ENCODE measurements at regions not wholly inside any gene's neighbourhood (a gene's known extent, or its start where the extent isn't known, plus 50 kb on each side); places are given as distances from the start of the nearest gene placed in this dataset.

GRCh38 chr12:87758271-87758670, 270.9 kb downstream of the C12orf50 start:
- Histone ChIP-seq H3K4me3 (ENCODE audit: insufficient read length, low read depth) (no peak overlapping the region), H3K27me3 (ENCODE audit: insufficient read depth, insufficient read length) (no peaks in the 10 kb centered on the region), H3K36me3 (ENCODE audit: insufficient read depth, insufficient read length, low read length) (no peaks in the 10 kb centered on the region), H3K9ac (ENCODE audit: insufficient read length, low read depth) (no peak overlapping the region), H3K9me3 (ENCODE audit: insufficient read depth, low read length) (no peaks in the 10 kb centered on the region), H3K4me1 (ENCODE audit: insufficient read depth, insufficient read length) (no peaks in the 10 kb centered on the region)
- TF ChIP-seq SUZ12 (IDR thresholded peaks at IDR 0.05; ENCODE audit: extremely low read depth, insufficient read depth, insufficient read length) (no peak), ZNF274 (IDR thresholded peaks at IDR 0.05; ENCODE audit: low read depth, low read length) (no peak), YY1 (IDR thresholded peaks at IDR 0.05; ENCODE audit: insufficient read depth, insufficient read length) (no peak)
- no peak for DNase-seq (ENCODE audit: low read depth, low spot score)

GRCh38 chr12:87756721-87757120, 272.5 kb downstream of the C12orf50 start:
- H3K9me3 ChIP-seq (ENCODE audit: insufficient read depth, low read length) = no peaks in the 10 kb centered on the region
- no peaks in the 10 kb centered on the region for H3K4me1 ChIP-seq (ENCODE audit: insufficient read depth, insufficient read length)
- H3K36me3 ChIP-seq (ENCODE audit: insufficient read depth, insufficient read length, low read length) = no peaks in the 10 kb centered on the region
- DNase-seq (ENCODE audit: low read depth, low spot score) = no peak
- H3K9ac ChIP-seq (ENCODE audit: insufficient read length, low read depth) = no peak overlapping the region
- TF ChIP-seq SUZ12 (IDR thresholded peaks at IDR 0.05; ENCODE audit: extremely low read depth, insufficient read depth, insufficient read length) (no peak), ZNF274 (IDR thresholded peaks at IDR 0.05; ENCODE audit: low read depth, low read length) (no peak), YY1 (IDR thresholded peaks at IDR 0.05; ENCODE audit: insufficient read depth, insufficient read length) (no peak)
- H3K27me3 ChIP-seq (ENCODE audit: insufficient read depth, insufficient read length) = no peaks in the 10 kb centered on the region
- H3K4me3 ChIP-seq (ENCODE audit: insufficient read length, low read depth) = no peak overlapping the region

- Histone ChIP-seq H3K27me3 (ENCODE audit: insufficient read depth, insufficient read length) (no peaks in the 10 kb centered on the region), H3K9ac (ENCODE audit: insufficient read length, low read depth) (no peak overlapping the region), H3K9me3 (ENCODE audit: insufficient read depth, low read length) (no peaks in the 10 kb centered on the region), H3K36me3 (ENCODE audit: insufficient read depth, insufficient read length, low read length) (no peaks in the 10 kb centered on the region), H3K4me1 (ENCODE audit: insufficient read depth, insufficient read length) (no peaks in the 10 kb centered on the region), H3K4me3 (ENCODE audit: insufficient read length, low read depth) (no peak overlapping the region)
- TF ChIP-seq YY1 (IDR thresholded peaks at IDR 0.05; ENCODE audit: insufficient read depth, insufficient read length) (no peak), ZNF274 (IDR thresholded peaks at IDR 0.05; ENCODE audit: low read depth, low read length) (no peak), SUZ12 (IDR thresholded peaks at IDR 0.05; ENCODE audit: extremely low read depth, insufficient read depth, insufficient read length) (no peak)
- no peak for DNase-seq (ENCODE audit: low read depth, low spot score)
Observed at GRCh38 chr12:87756111-87756510, 273.1 kb downstream of the C12orf50 start.

GRCh38 chr12:87728931-87729593, 300.1 kb downstream of the C12orf50 start:
- H3K9me3 ChIP-seq (ENCODE audit: insufficient read depth, low read length) = no peaks in the 10 kb centered on the region
- no peak for DNase-seq (ENCODE audit: low read depth, low spot score)
- H3K27me3 ChIP-seq (ENCODE audit: insufficient read depth, insufficient read length) = no peaks in the 10 kb centered on the region
- H3K9ac ChIP-seq (ENCODE audit: insufficient read length, low read depth) = no peak overlapping the region
- no peaks in the 10 kb centered on the region for H3K36me3 ChIP-seq (ENCODE audit: insufficient read depth, insufficient read length, low read length)
- no peaks in the 10 kb centered on the region for H3K4me1 ChIP-seq (ENCODE audit: insufficient read depth, insufficient read length)
- TF ChIP-seq SUZ12 (IDR thresholded peaks at IDR 0.05; ENCODE audit: extremely low read depth, insufficient read depth, insufficient read length) (no peak), YY1 (IDR thresholded peaks at IDR 0.05; ENCODE audit: insufficient read depth, insufficient read length) (no peak), ZNF274 (IDR thresholded peaks at IDR 0.05; ENCODE audit: low read depth, low read length) (no peak)
- H3K4me3 ChIP-seq (ENCODE audit: insufficient read length, low read depth) = no peak overlapping the region

GRCh38 chr12:87720967-87721366, 308.2 kb downstream of the C12orf50 start:
- Histone ChIP-seq H3K27me3 (ENCODE audit: insufficient read depth, insufficient read length) (no peaks in the 10 kb centered on the region), H3K9me3 (ENCODE audit: insufficient read depth, low read length) (no peaks in the 10 kb centered on the region), H3K4me3 (ENCODE audit: insufficient read length, low read depth) (no peak overlapping the region), H3K36me3 (ENCODE audit: insufficient read depth, insufficient read length, low read length) (no peaks in the 10 kb centered on the region), H3K4me1 (ENCODE audit: insufficient read depth, insufficient read length) (no peaks in the 10 kb centered on the region), H3K9ac (ENCODE audit: insufficient read length, low read depth) (no peak overlapping the region)
- DNase-seq (ENCODE audit: low read depth, low spot score) = no peak
- no peak for TF ChIP-seq ZNF274 (IDR thresholded peaks at IDR 0.05; ENCODE audit: low read depth, low read length)
- no peak for TF ChIP-seq YY1 (IDR thresholded peaks at IDR 0.05; ENCODE audit: insufficient read depth, insufficient read length)
- TF ChIP-seq SUZ12 (IDR thresholded peaks at IDR 0.05; ENCODE audit: extremely low read depth, insufficient read depth, insufficient read length) = no peak

GRCh38 chr12:87704374-87704773, 324.8 kb downstream of the C12orf50 start:
- DNase-seq (ENCODE audit: low read depth, low spot score) = no peak
- Histone ChIP-seq H3K9ac (ENCODE audit: insufficient read length, low read depth) (no peak overlapping the region), H3K27me3 (ENCODE audit: insufficient read depth, insufficient read length) (no peaks in the 10 kb centered on the region), H3K4me1 (ENCODE audit: insufficient read depth, insufficient read length) (no peaks in the 10 kb centered on the region), H3K4me3 (ENCODE audit: insufficient read length, low read depth) (no peak overlapping the region), H3K9me3 (ENCODE audit: insufficient read depth, low read length) (no peaks in the 10 kb centered on the region), H3K36me3 (ENCODE audit: insufficient read depth, insufficient read length, low read length) (no peaks in the 10 kb centered on the region)
- no peak for TF ChIP-seq YY1 (IDR thresholded peaks at IDR 0.05; ENCODE audit: insufficient read depth, insufficient read length)
- no peak for TF ChIP-seq SUZ12 (IDR thresholded peaks at IDR 0.05; ENCODE audit: extremely low read depth, insufficient read depth, insufficient read length)
- TF ChIP-seq ZNF274 (IDR thresholded peaks at IDR 0.05; ENCODE audit: low read depth, low read length) = no peak

- Histone ChIP-seq H3K4me1 (ENCODE audit: insufficient read depth, insufficient read length) (no peaks in the 10 kb centered on the region), H3K9me3 (ENCODE audit: insufficient read depth, low read length) (no peaks in the 10 kb centered on the region), H3K27me3 (ENCODE audit: insufficient read depth, insufficient read length) (no peaks in the 10 kb centered on the region), H3K9ac (ENCODE audit: insufficient read length, low read depth) (no peak overlapping the region), H3K4me3 (ENCODE audit: insufficient read length, low read depth) (no peak overlapping the region), H3K36me3 (ENCODE audit: insufficient read depth, insufficient read length, low read length) (no peaks in the 10 kb centered on the region)
- TF ChIP-seq YY1 (IDR thresholded peaks at IDR 0.05; ENCODE audit: insufficient read depth, insufficient read length) = no peak
- no peak for TF ChIP-seq SUZ12 (IDR thresholded peaks at IDR 0.05; ENCODE audit: extremely low read depth, insufficient read depth, insufficient read length)
- no peak for TF ChIP-seq ZNF274 (IDR thresholded peaks at IDR 0.05; ENCODE audit: low read depth, low read length)
- DNase-seq (ENCODE audit: low read depth, low spot score) = no peak
Observed at GRCh38 chr12:87690236-87690810, 338.9 kb downstream of the C12orf50 start.
